Tibial nerve (tissue), 4 donors: ENCODE measurements at regions not wholly inside any gene's neighbourhood (a gene's known extent, or its start where the extent isn't known, plus 50 kb on each side); places are given as distances from the start of the nearest gene placed in this dataset.

Experiments used
- EP300 ChIP-seq, 2 donors: sonication (generic); formaldehyde crosslinking; IDR thresholded peaks; one replicate each; pipeline ENCODE4 v1.6.1; 2017; ENCODE audit warnings: antibody characterized with exemption in 2 of 2, mild to moderate bottlenecking in 1 of 2
- POLR2A ChIP-seq, 2 donors: fragments of 450-650 bp; IDR thresholded peaks; one replicate each; pipeline ENCODE4 v1.6.1; 2017; ENCODE audit warnings: antibody characterized with exemption in 2 of 2, mild to moderate bottlenecking in 2 of 2, moderate library complexity in 2 of 2
- TF ChIP-seq, protein P1 (sequence below), 5 experiments: fragments of 200-600 bp in 3 of 5; fragments of 450-650 bp in 2 of 5; sonication (generic) in 3 of 5; IDR thresholded peaks; one replicate each; pipeline ENCODE4 v1.5.1; 2016 to 2019; ENCODE audit warnings: antibody characterized with exemption in 5 of 5, mild to moderate bottlenecking in 3 of 5, moderate library complexity in 2 of 5

DNA sequence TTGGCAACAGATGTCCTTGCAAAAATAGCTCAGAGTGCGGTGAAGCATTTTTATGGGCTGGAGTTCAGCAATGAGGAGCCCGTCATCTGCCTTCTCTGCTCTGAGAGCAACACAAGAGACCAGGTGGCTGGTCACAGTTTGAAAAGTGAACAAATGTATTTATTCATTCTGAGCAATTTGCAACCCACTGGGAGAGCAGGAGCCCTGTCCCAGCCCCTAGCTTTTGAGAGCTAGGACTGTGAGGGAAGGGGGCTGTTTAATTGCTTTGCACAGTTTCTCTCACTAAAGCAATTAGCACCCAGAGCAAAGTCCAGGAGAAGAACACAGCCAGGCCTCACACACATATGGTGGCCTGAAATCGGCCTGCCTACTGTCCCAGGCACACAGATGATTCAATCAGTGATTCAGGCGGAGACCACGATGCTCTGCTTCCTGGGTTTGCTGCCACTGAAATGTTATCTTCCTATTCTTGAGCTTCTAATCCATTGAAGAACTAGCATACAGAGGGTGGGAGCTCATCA lies 646.1 kb upstream of the ACVR2A start:
- TF ChIP-seq POLR2A (IDR thresholded peaks at IDR 0.05), result no peak
- TF ChIP-seq, protein P1, sequence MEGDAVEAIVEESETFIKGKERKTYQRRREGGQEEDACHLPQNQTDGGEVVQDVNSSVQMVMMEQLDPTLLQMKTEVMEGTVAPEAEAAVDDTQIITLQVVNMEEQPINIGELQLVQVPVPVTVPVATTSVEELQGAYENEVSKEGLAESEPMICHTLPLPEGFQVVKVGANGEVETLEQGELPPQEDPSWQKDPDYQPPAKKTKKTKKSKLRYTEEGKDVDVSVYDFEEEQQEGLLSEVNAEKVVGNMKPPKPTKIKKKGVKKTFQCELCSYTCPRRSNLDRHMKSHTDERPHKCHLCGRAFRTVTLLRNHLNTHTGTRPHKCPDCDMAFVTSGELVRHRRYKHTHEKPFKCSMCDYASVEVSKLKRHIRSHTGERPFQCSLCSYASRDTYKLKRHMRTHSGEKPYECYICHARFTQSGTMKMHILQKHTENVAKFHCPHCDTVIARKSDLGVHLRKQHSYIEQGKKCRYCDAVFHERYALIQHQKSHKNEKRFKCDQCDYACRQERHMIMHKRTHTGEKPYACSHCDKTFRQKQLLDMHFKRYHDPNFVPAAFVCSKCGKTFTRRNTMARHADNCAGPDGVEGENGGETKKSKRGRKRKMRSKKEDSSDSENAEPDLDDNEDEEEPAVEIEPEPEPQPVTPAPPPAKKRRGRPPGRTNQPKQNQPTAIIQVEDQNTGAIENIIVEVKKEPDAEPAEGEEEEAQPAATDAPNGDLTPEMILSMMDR (IDR thresholded peaks at IDR 0.05), result no peak
- TF ChIP-seq EP300 (IDR thresholded peaks at IDR 0.05), result no peak
